ENCODE measurements at regions not wholly inside any gene's neighbourhood (a gene's known extent, or its start where the extent isn't known, plus 50 kb on each side); places are given as distances from the start of the nearest gene placed in this dataset.

DNA sequence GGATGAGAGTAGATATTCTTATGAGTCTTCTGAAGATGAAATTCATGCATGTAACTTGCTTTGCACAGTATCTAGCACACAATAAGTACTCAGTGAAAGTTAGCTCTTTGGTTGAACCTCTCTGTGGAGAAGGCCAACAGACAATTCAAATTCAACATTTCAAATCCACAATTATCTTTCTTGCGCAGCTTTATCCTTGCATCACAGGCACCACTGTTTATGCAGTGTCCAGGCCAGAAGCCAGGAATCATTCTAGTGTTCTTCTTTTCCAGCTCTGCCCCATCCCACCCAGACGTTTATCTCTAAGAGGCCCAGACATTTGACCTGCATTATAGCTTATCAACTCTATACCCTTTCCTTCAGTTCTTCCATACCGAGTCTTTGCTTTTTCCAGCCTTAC, 254.7 kb upstream of the OBI1 start:
- no peak for FAIRE-seq
- no peak overlapping the region for H3K27ac ChIP-seq (ENCODE audit: low read depth, low read length)
- no peaks in the 10 kb centered on the region for H3K36me3 Mint-ChIP-seq (ENCODE audit: low read depth, unreplicated experiment)

DNA sequence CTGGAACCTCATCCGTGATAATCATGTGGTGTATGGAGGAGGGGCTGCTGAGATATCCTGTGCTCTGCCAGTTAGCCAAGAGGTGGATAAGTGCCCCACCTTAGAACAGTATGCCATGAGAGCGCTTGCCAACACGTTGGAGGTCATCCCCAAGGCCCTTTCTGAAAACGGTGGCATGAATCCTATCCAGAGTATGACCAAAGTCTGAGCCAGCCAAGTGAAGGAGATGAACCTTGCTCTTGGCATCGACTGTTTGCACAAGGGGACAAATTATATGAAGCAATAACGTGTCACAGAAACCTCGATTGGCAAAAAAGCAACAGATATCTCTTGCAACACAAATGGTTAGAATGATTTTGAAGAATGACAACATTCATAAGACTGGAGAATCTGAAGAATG, 251.2 kb upstream of the OBI1 start:
- Histone ChIP-seq H3K27ac (ENCODE audit: low read depth, low read length) (no peak overlapping the region), H2AFZ (ENCODE audit: low read depth, low read length) (no peak overlapping the region), H3K36me3 (ENCODE audit: insufficient read depth, low read length) (no peaks in the 10 kb centered on the region), H3K9ac (ENCODE audit: low read length) (no peak overlapping the region), H3K4me3 (ENCODE audit: insufficient read depth, low read depth, low read length) (no peak overlapping the region), H3K4me2 (ENCODE audit: low read length) (no peak overlapping the region), H3K79me2 (ENCODE audit: insufficient read depth, low read length) (no peaks in the 10 kb centered on the region), H4K20me1 (ENCODE audit: insufficient read depth, low read length) (no peaks in the 10 kb centered on the region), H3K4me1 (ENCODE audit: insufficient read depth, low read length) (no peaks in the 10 kb centered on the region), H3K27me3 (ENCODE audit: insufficient read depth, low read length) (no peaks in the 10 kb centered on the region), H3K9me3 (ENCODE audit: insufficient read depth, low read depth, low read length) (peaks cover 2% of the 10 kb centered on the region)
- FAIRE-seq (no peak), DNase-seq (ENCODE audit: low read depth) (no peak)
- Mint-ChIP-seq H3K4me3 (ENCODE audit: unreplicated experiment) (no peak overlapping the region), H3K9me3 (ENCODE audit: unreplicated experiment) (no peaks in the 10 kb centered on the region), H3K36me3 (ENCODE audit: low read depth, unreplicated experiment) (no peaks in the 10 kb centered on the region), H3K4me1 (ENCODE audit: low read depth, unreplicated experiment) (no peaks in the 10 kb centered on the region), H3K27me3 (ENCODE audit: low read depth, unreplicated experiment) (peaks cover 2% of the 10 kb centered on the region), H3K27ac (ENCODE audit: unreplicated experiment) (no peak overlapping the region)
- no peak for TF ChIP-seq EZH2 (IDR thresholded peaks at IDR 0.05; ENCODE audit: insufficient read depth, low read length)
- TF ChIP-seq, protein P1, sequence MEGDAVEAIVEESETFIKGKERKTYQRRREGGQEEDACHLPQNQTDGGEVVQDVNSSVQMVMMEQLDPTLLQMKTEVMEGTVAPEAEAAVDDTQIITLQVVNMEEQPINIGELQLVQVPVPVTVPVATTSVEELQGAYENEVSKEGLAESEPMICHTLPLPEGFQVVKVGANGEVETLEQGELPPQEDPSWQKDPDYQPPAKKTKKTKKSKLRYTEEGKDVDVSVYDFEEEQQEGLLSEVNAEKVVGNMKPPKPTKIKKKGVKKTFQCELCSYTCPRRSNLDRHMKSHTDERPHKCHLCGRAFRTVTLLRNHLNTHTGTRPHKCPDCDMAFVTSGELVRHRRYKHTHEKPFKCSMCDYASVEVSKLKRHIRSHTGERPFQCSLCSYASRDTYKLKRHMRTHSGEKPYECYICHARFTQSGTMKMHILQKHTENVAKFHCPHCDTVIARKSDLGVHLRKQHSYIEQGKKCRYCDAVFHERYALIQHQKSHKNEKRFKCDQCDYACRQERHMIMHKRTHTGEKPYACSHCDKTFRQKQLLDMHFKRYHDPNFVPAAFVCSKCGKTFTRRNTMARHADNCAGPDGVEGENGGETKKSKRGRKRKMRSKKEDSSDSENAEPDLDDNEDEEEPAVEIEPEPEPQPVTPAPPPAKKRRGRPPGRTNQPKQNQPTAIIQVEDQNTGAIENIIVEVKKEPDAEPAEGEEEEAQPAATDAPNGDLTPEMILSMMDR (IDR thresholded peaks at IDR 0.05; ENCODE audit: insufficient read depth, low read depth, low read length), result no peak

More for the DNA sequence above, 254.7 kb upstream of the OBI1 start:
- Mint-ChIP-seq H3K27me3 (ENCODE audit: low read depth, unreplicated experiment) (peaks cover 2% of the 10 kb centered on the region), H3K4me3 (ENCODE audit: unreplicated experiment) (no peak overlapping the region), H3K9me3 (ENCODE audit: unreplicated experiment) (no peaks in the 10 kb centered on the region), H3K4me1 (ENCODE audit: low read depth, unreplicated experiment) (no peaks in the 10 kb centered on the region), H3K27ac (ENCODE audit: unreplicated experiment) (no peak overlapping the region)
- H3K9me3 ChIP-seq (ENCODE audit: insufficient read depth, low read depth, low read length), result no peaks in the 10 kb centered on the region
- H3K27me3 ChIP-seq (ENCODE audit: insufficient read depth, low read length), result no peaks in the 10 kb centered on the region
- H3K4me2 ChIP-seq (ENCODE audit: low read length), result no peak overlapping the region
- no peak for DNase-seq (ENCODE audit: low read depth)
- no peaks in the 10 kb centered on the region for H3K36me3 ChIP-seq (ENCODE audit: insufficient read depth, low read length)
- no peak overlapping the region for H3K4me3 ChIP-seq (ENCODE audit: insufficient read depth, low read depth, low read length)
- TF ChIP-seq, protein P1 (IDR thresholded peaks at IDR 0.05; ENCODE audit: insufficient read depth, low read depth, low read length), result no peak
- TF ChIP-seq EZH2 (IDR thresholded peaks at IDR 0.05; ENCODE audit: insufficient read depth, low read length), result no peak
- H4K20me1 ChIP-seq (ENCODE audit: insufficient read depth, low read length), result no peaks in the 10 kb centered on the region
- no peaks in the 10 kb centered on the region for H3K4me1 ChIP-seq (ENCODE audit: insufficient read depth, low read length)
- no peak overlapping the region for H3K9ac ChIP-seq (ENCODE audit: low read length)
- H3K79me2 ChIP-seq (ENCODE audit: insufficient read depth, low read length), result no peaks in the 10 kb centered on the region
- H2AFZ ChIP-seq (ENCODE audit: low read depth, low read length), result no peak overlapping the region

DNA sequence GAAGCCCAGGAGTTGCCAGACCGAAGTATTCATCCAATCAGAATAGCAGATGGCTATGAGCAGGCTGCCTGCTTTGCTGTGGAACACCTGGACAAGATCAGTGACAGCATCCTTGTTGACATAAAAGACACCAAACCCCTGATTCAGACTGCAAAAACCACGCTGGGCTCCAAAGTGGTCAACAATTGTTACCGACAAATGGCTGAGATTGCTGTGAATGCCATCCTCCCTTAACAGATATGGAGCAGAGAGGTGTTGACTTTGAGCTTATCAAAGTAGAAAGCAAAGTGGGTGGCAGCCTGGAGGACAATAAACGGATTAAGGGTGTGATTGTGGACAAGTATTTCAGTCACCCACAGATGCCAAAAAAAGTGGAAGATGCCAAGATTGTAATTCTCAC, 250.3 kb upstream of the OBI1 start:
- H4K20me1 ChIP-seq (ENCODE audit: insufficient read depth, low read length), result no peaks in the 10 kb centered on the region
- no peak overlapping the region for H2AFZ ChIP-seq (ENCODE audit: low read depth, low read length)
- no peaks in the 10 kb centered on the region for H3K4me1 ChIP-seq (ENCODE audit: insufficient read depth, low read length)
- no peak overlapping the region for H3K27ac Mint-ChIP-seq (ENCODE audit: unreplicated experiment)
- DNase-seq (ENCODE audit: low read depth), result no peak
- H3K27ac ChIP-seq (ENCODE audit: low read depth, low read length), result no peak overlapping the region
- H3K4me2 ChIP-seq (ENCODE audit: low read length), result no peak overlapping the region
- H3K9ac ChIP-seq (ENCODE audit: low read length), result no peak overlapping the region
- TF ChIP-seq, protein P1 (IDR thresholded peaks at IDR 0.05; ENCODE audit: insufficient read depth, low read depth, low read length), result no peak
- no peak for TF ChIP-seq EZH2 (IDR thresholded peaks at IDR 0.05; ENCODE audit: insufficient read depth, low read length)
- H3K9me3 Mint-ChIP-seq (ENCODE audit: unreplicated experiment), result no peaks in the 10 kb centered on the region
- peaks cover 2% of the 10 kb centered on the region for H3K9me3 ChIP-seq (ENCODE audit: insufficient read depth, low read depth, low read length)
- no peaks in the 10 kb centered on the region for H3K79me2 ChIP-seq (ENCODE audit: insufficient read depth, low read length)
- peaks cover 2% of the 10 kb centered on the region for H3K27me3 Mint-ChIP-seq (ENCODE audit: low read depth, unreplicated experiment)
- no peak overlapping the region for H3K4me3 Mint-ChIP-seq (ENCODE audit: unreplicated experiment)
- no peaks in the 10 kb centered on the region for H3K36me3 ChIP-seq (ENCODE audit: insufficient read depth, low read length)
- H3K27me3 ChIP-seq (ENCODE audit: insufficient read depth, low read length), result no peaks in the 10 kb centered on the region
- FAIRE-seq, result no peak
- no peak overlapping the region for H3K4me3 ChIP-seq (ENCODE audit: insufficient read depth, low read depth, low read length)
- no peaks in the 10 kb centered on the region for H3K36me3 Mint-ChIP-seq (ENCODE audit: low read depth, unreplicated experiment)
- no peaks in the 10 kb centered on the region for H3K4me1 Mint-ChIP-seq (ENCODE audit: low read depth, unreplicated experiment)

Data from astrocyte (in vitro differentiated cells and primary cell).